Glutamatergic neuron (in vitro differentiated cells): ENCODE measurements at regions not wholly inside any gene's neighbourhood (a gene's known extent, or its start where the extent isn't known, plus 50 kb on each side); places are given as distances from the start of the nearest gene placed in this dataset.

ENCODE experiments used
- DNase-seq: peaks from one replicate; pipeline ENCODE4 v3.0.0; 2022
- H3K27ac Mint-ChIP-seq: one replicate; pipeline ENCODE4 v1.8.0; 2020; ENCODE audit warnings: mild to moderate bottlenecking, mixed read lengths, inconsistent platforms; ENCODE audit not compliant: unreplicated experiment
- H3K27me3 Mint-ChIP-seq: one replicate; pipeline ENCODE4 v1.8.0; 2020; ENCODE audit warnings: mild to moderate bottlenecking, moderate library complexity, mixed read lengths, inconsistent platforms; ENCODE audit not compliant: unreplicated experiment
- H3K36me3 Mint-ChIP-seq: one replicate; pipeline ENCODE4 v1.8.0; 2020; ENCODE audit warnings: mild to moderate bottlenecking, mixed read lengths, inconsistent platforms; ENCODE audit not compliant: unreplicated experiment
- H3K4me1 Mint-ChIP-seq: one replicate; pipeline ENCODE4 v1.8.0; 2020; ENCODE audit warnings: mild to moderate bottlenecking, low read depth, mixed read lengths, inconsistent platforms; ENCODE audit not compliant: unreplicated experiment
- H3K4me3 Mint-ChIP-seq: one replicate; pipeline ENCODE4 v1.8.0; 2020; ENCODE audit warnings: mild to moderate bottlenecking, mixed read lengths, inconsistent platforms; ENCODE audit not compliant: unreplicated experiment
- H3K9me3 Mint-ChIP-seq: one replicate; pipeline ENCODE4 v1.8.0; 2020; ENCODE audit warnings: mild to moderate bottlenecking, moderate library complexity, mixed read lengths, inconsistent platforms; ENCODE audit not compliant: unreplicated experiment
- CTCF ChIP-seq: fragments of 200-600 bp; sonication (generic); IDR thresholded peaks from one replicate; pipeline ENCODE4 v1.5.0; 2021; ENCODE audit not compliant: partially characterized antibody, unreplicated experiment

- Mint-ChIP-seq H3K27me3 (peaks cover 7% of the 10 kb centered on the region), H3K4me3 (no peak overlapping the region), H3K9me3 (peaks cover 3% of the 10 kb centered on the region), H3K4me1 (peaks cover 3% of the 10 kb centered on the region), H3K36me3 (no peaks in the 10 kb centered on the region), H3K27ac (no peak overlapping the region)
- TF ChIP-seq CTCF, result no peak
- DNase-seq, result no peak
Observed at GRCh38 chr9:124099860-124100259, 88.3 kb downstream of the LHX2 start.

- H3K4me3 Mint-ChIP-seq, result no peak overlapping the region
- peaks cover 7% of the 10 kb centered on the region for H3K27me3 Mint-ChIP-seq
- TF ChIP-seq CTCF, result no peak
- no peak for DNase-seq
- H3K4me1 Mint-ChIP-seq, result peaks cover 3% of the 10 kb centered on the region
- no peaks in the 10 kb centered on the region for H3K36me3 Mint-ChIP-seq
- no peak overlapping the region for H3K27ac Mint-ChIP-seq
- peaks cover 4% of the 10 kb centered on the region for H3K9me3 Mint-ChIP-seq
Observed at GRCh38 chr9:124101215-124101968, 89.8 kb downstream of the LHX2 start.

- H3K9me3 Mint-ChIP-seq, result peaks cover 4% of the 10 kb centered on the region
- H3K4me1 Mint-ChIP-seq, result peaks cover 3% of the 10 kb centered on the region
- H3K27me3 Mint-ChIP-seq, result peaks cover 7% of the 10 kb centered on the region
- no peak overlapping the region for H3K27ac Mint-ChIP-seq
- H3K36me3 Mint-ChIP-seq, result no peaks in the 10 kb centered on the region
- no peak for DNase-seq
- no peak for TF ChIP-seq CTCF
- no peak overlapping the region for H3K4me3 Mint-ChIP-seq
Observed at GRCh38 chr9:124101969-124102345, 90.4 kb downstream of the LHX2 start.

- no peaks in the 10 kb centered on the region for H3K36me3 Mint-ChIP-seq
- no peak for DNase-seq
- H3K27me3 Mint-ChIP-seq, result peaks cover 7% of the 10 kb centered on the region
- no peak overlapping the region for H3K4me3 Mint-ChIP-seq
- H3K4me1 Mint-ChIP-seq, result peaks cover 3% of the 10 kb centered on the region
- H3K27ac Mint-ChIP-seq, result no peak overlapping the region
- no peak for TF ChIP-seq CTCF
- peaks cover 1% of the 10 kb centered on the region for H3K9me3 Mint-ChIP-seq
Observed at GRCh38 chr9:124102363-124102762, 90.8 kb downstream of the LHX2 start.

- Mint-ChIP-seq H3K27me3 (peaks cover 5% of the 10 kb centered on the region), H3K9me3 (peaks cover 4% of the 10 kb centered on the region), H3K27ac (no peak overlapping the region), H3K4me1 (peaks cover 10% of the 10 kb centered on the region), H3K4me3 (no peak overlapping the region), H3K36me3 (no peaks in the 10 kb centered on the region)
- no peak for DNase-seq
- no peak for TF ChIP-seq CTCF
Observed at GRCh38 chr9:124105266-124105665, 93.7 kb downstream of the LHX2 start.
